Osteoblast (primary cell): ENCODE measurements at regions not wholly inside any gene's neighbourhood (a gene's known extent, or its start where the extent isn't known, plus 50 kb on each side); places are given as distances from the start of the nearest gene placed in this dataset.
A peak's percentile ranks its signal among the peaks of the same experiment; 100 is the strongest.

ENCODE experiments used
- DNase-seq: peaks from one replicate; pipeline ENCODE4 v3.0.0; 2011; ENCODE audit warnings: low spot score, mixed read lengths; ENCODE audit not compliant: insufficient read length; ENCODE audit errors: missing footprints
- H2AFZ ChIP-seq: 2 replicates; pipeline ENCODE4 v1.6.0; 2011; ENCODE audit warnings: mild to moderate bottlenecking, low read length
- H3K27ac ChIP-seq: 2 replicates; pipeline ENCODE4 v1.5.1; 2011; ENCODE audit warnings: mild to moderate bottlenecking, low read depth, low read length, moderate library complexity
- H3K27me3 ChIP-seq: 2 replicates; pipeline ENCODE4 v1.6.0; 2012; ENCODE audit warnings: mild to moderate bottlenecking, control low read depth, inconsistent platforms, low read length, moderate library complexity; ENCODE audit not compliant: insufficient read depth
- H3K36me3 ChIP-seq: 2 replicates; pipeline ENCODE4 v1.5.1; 2011; ENCODE audit warnings: mild to moderate bottlenecking, low read length, control low read depth, moderate library complexity; ENCODE audit not compliant: insufficient read depth
- H3K4me1 ChIP-seq: 2 replicates; pipeline ENCODE4 v1.5.1; 2011; ENCODE audit warnings: mild to moderate bottlenecking, low read length, control low read depth, moderate library complexity; ENCODE audit not compliant: insufficient read depth
- H3K4me2 ChIP-seq: 2 replicates; pipeline ENCODE4 v1.6.0; 2011; ENCODE audit warnings: mild to moderate bottlenecking, low read length; ENCODE audit not compliant: insufficient read depth
- H3K4me3 ChIP-seq: fragments of 200-600 bp; sonication (generic); 3 replicates; pipeline ENCODE4 v1.5.1; 2012; ENCODE audit warnings: mild to moderate bottlenecking, low read length, inconsistent platforms; ENCODE audit not compliant: insufficient read depth
- H3K79me2 ChIP-seq: 2 replicates; pipeline ENCODE4 v1.6.0; 2012; ENCODE audit warnings: mild to moderate bottlenecking, low read length, control low read depth, inconsistent platforms; ENCODE audit not compliant: insufficient read depth
- H3K9me3 ChIP-seq: 2 replicates; pipeline ENCODE4 v1.5.1; 2011; ENCODE audit warnings: low read depth, low read length, control low read depth
- H4K20me1 ChIP-seq: 2 replicates; pipeline ENCODE4 v1.6.0; 2012; ENCODE audit warnings: mild to moderate bottlenecking, low read length, control low read depth; ENCODE audit not compliant: insufficient read depth
- TF ChIP-seq, protein P1 (sequence below): IDR thresholded peaks from 2 replicates; pipeline ENCODE4 v1.5.1; 2011; ENCODE audit warnings: mild to moderate bottlenecking, low read depth, low read length, moderate library complexity; ENCODE audit errors: extremely low read depth

DNA sequence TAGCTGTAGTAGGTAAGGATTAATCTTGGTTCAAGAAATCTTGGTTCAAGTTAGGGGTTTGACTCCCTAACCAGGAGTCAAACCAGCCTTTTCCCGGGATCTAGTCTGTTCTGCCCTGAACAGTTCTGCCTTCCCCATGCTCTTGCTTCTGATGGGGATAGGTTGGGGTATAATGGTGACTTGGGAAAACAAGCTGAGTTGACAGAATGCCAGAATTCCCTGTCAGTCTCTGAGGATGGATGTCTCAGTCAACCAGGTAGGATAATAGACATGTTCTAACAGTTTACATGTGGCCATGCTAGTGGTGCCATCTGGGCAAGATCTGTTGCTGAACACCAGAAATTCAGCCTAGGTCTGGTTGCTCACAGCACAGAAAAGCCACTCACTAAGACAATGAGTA, 51.4 kb downstream of the RAB40AL start:
- Histone ChIP-seq H3K27me3 (peaks cover 3% of the 10 kb centered on the region), H3K36me3 (no peaks in the 10 kb centered on the region), H3K9me3 (no peaks in the 10 kb centered on the region), H3K4me1 (peaks cover 3% of the 10 kb centered on the region), H3K27ac (no peak overlapping the region), H2AFZ (no peak overlapping the region), H3K4me3 (no peak overlapping the region), H4K20me1 (no peaks in the 10 kb centered on the region), H3K4me2 (no peak overlapping the region), H3K79me2 (no peaks in the 10 kb centered on the region)
- DNase-seq = no peak
- TF ChIP-seq, protein P1, sequence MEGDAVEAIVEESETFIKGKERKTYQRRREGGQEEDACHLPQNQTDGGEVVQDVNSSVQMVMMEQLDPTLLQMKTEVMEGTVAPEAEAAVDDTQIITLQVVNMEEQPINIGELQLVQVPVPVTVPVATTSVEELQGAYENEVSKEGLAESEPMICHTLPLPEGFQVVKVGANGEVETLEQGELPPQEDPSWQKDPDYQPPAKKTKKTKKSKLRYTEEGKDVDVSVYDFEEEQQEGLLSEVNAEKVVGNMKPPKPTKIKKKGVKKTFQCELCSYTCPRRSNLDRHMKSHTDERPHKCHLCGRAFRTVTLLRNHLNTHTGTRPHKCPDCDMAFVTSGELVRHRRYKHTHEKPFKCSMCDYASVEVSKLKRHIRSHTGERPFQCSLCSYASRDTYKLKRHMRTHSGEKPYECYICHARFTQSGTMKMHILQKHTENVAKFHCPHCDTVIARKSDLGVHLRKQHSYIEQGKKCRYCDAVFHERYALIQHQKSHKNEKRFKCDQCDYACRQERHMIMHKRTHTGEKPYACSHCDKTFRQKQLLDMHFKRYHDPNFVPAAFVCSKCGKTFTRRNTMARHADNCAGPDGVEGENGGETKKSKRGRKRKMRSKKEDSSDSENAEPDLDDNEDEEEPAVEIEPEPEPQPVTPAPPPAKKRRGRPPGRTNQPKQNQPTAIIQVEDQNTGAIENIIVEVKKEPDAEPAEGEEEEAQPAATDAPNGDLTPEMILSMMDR = no peak

DNA sequence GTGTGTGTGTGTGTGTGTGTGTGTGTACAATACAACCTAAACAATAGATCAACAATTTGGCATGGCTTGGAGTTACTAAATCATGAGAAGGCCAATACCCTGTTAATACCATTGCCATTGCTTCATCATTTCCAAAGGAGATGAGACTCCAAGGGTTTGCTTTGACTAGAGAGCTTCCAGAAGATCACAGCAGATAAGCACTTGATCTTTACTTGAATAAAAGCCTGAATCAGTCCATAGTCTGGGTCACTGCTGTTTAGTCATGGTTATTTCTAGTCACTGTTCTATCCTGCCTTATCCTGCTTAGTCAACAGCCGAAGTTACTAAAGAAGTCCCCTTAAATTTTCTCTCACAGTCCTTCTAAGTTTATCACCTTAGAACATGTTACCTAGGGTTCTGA, 58.2 kb downstream of the RAB40AL start:
- Histone ChIP-seq H3K4me1 (peaks cover 8% of the 10 kb centered on the region), H3K4me2 (no peak overlapping the region), H3K9me3 (no peaks in the 10 kb centered on the region), H3K79me2 (no peaks in the 10 kb centered on the region), H3K27ac (peak overlapping the region; percentile 58), H4K20me1 (no peaks in the 10 kb centered on the region), H3K27me3 (peaks cover 6% of the 10 kb centered on the region), H3K4me3 (no peak overlapping the region), H3K36me3 (no peaks in the 10 kb centered on the region), H2AFZ (no peak overlapping the region)
- DNase-seq = no peak
- TF ChIP-seq, protein P1 = no peak

DNA sequence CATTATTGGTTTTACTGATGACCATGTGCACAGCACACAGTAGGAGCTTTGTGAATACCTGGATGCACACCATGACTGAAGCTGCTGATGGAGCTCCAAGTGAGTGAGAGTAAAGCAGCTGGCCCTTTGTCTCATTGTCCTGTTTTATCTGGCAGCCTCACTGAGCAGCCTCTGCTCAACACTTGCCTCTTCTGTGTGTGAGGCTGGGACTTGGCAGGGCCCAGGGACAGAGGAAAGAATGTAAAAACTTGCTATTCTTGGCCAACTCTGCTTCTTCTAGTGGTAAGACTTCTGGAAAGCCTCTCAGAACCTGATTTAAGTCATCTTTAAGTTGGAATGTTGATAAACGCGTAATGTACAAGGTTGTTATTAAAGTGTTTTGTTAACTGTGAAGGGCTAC, 61.4 kb downstream of the BEX1 start:
- H4K20me1 ChIP-seq = no peaks in the 10 kb centered on the region
- H2AFZ ChIP-seq = no peak overlapping the region
- TF ChIP-seq, protein P1 = no peak
- no peak overlapping the region for H3K4me2 ChIP-seq
- H3K4me3 ChIP-seq = no peak overlapping the region
- no peaks in the 10 kb centered on the region for H3K79me2 ChIP-seq
- H3K36me3 ChIP-seq = no peaks in the 10 kb centered on the region
- peaks cover 16% of the 10 kb centered on the region for H3K27me3 ChIP-seq
- no peak overlapping the region for H3K27ac ChIP-seq
- H3K9me3 ChIP-seq = no peaks in the 10 kb centered on the region
- no peak for DNase-seq
- H3K4me1 ChIP-seq = peaks cover 7% of the 10 kb centered on the region
